Stimulated activated naive CD8-positive, alpha-beta T cell treated with anti-CD3 and anti-CD28 coated beads, Interleukin-15, Interleukin-2, amounts not matched to agents 100 ng/mL and 50 ng/mL, for 24 hours (primary cell): ENCODE measurements at regions not wholly inside any gene's neighbourhood (a gene's known extent, or its start where the extent isn't known, plus 50 kb on each side); places are given as distances from the start of the nearest gene placed in this dataset.

Source experiments
- H3K27ac Mint-ChIP-seq: one replicate; pipeline ENCODE4 v1.8.0; 2021; ENCODE audit warnings: mild to moderate bottlenecking, mixed read lengths
- H3K27me3 Mint-ChIP-seq: one replicate; pipeline ENCODE4 v1.8.0; 2021; ENCODE audit warnings: mixed read lengths
- H3K36me3 Mint-ChIP-seq: one replicate; pipeline ENCODE4 v1.8.0; 2021; ENCODE audit warnings: low read depth, mixed read lengths
- H3K4me1 Mint-ChIP-seq: one replicate; pipeline ENCODE4 v1.8.0; 2021; ENCODE audit warnings: low read depth, mixed read lengths
- H3K4me3 Mint-ChIP-seq: one replicate; pipeline ENCODE4 v1.8.0; 2021; ENCODE audit warnings: mild to moderate bottlenecking, mixed read lengths
- H3K9me3 Mint-ChIP-seq: one replicate; pipeline ENCODE4 v1.8.0; 2021; ENCODE audit warnings: mixed read lengths

DNA sequence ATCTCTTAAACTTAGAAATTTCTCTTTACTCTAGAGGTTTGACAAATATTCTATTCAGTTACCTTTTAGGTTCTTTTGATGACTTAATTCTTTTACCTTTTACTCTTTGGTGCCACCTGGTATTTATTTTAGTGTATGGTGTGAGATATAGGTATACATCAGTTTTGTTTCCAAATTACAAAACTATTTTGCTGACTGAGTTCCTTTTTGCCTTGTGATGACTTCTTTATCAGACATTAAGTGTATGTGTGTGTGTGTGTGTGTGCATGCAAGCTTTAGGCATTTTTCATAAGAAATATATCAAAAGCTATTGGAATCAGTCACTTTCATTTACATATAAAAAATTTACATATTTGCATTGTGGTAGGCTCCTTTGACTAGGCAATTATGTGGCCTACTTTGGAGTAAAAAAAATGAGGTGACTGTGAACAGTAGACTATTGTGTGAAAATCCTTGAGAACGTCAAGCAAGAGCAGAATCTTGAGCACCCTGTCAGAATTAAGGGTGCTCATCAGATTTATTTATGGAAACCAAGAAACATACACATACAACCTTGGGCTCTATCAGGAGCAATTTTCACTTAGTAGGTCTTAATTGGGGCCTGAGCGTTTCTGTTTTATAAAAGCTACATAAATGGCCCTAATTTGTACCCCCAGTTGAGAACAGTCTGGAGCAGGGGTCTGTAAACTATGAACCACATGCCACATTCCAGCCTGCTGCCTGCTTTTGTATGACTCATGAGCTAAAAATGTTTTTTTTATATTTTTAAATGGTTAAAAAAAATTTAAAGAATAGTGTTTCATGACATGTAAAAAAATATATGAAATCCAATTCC, 415.9 kb downstream of the SLC4A3 start:
- no peaks in the 10 kb centered on the region for H3K9me3 Mint-ChIP-seq
- no peak overlapping the region for H3K4me3 Mint-ChIP-seq
- H3K27ac Mint-ChIP-seq, result no peak overlapping the region
- no peaks in the 10 kb centered on the region for H3K36me3 Mint-ChIP-seq
- no peaks in the 10 kb centered on the region for H3K27me3 Mint-ChIP-seq
- H3K4me1 Mint-ChIP-seq, result no peaks in the 10 kb centered on the region

DNA sequence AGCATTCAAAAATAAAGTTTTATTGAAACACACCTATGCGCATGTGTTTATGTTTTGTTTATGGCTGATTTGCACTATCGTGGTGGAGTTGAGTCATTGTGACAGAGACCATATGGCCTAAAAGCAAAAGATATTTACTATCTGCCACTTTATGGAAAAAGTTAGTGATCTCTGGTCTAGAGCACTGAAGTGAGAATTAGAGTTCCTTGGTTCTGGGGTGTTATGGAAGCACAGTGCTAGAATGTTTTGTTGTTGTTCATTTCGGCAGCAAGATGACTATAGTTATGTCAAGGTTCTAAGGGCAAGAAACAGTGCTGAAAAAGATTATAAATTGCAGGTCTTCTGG, 416.5 kb downstream of the SLC4A3 start:
- Mint-ChIP-seq H3K4me3 (no peak overlapping the region), H3K9me3 (no peaks in the 10 kb centered on the region), H3K36me3 (no peaks in the 10 kb centered on the region), H3K27me3 (no peaks in the 10 kb centered on the region), H3K4me1 (no peaks in the 10 kb centered on the region), H3K27ac (no peak overlapping the region)

DNA sequence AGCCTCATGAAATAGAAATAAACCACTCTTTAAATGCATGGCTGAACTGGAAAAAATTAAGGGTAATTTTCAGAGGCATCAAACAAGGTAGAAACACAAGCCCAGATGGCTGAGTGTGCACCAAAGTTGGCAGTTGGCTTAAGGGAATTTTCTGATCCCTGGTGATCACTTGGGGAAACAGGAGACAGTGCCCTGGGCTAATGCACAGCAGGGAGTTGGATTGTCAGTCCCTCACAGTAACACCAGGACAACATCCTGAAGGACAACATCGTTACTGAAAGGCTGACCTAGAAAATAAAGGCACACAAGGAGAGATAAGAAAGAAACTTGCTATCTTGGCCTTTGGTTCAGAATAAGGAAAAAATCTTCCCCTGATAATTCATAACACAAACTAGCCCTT, 417.0 kb downstream of the SLC4A3 start:
- Mint-ChIP-seq H3K36me3 (no peaks in the 10 kb centered on the region), H3K27me3 (no peaks in the 10 kb centered on the region), H3K4me1 (no peaks in the 10 kb centered on the region), H3K27ac (no peak overlapping the region), H3K4me3 (no peak overlapping the region), H3K9me3 (no peaks in the 10 kb centered on the region)

DNA sequence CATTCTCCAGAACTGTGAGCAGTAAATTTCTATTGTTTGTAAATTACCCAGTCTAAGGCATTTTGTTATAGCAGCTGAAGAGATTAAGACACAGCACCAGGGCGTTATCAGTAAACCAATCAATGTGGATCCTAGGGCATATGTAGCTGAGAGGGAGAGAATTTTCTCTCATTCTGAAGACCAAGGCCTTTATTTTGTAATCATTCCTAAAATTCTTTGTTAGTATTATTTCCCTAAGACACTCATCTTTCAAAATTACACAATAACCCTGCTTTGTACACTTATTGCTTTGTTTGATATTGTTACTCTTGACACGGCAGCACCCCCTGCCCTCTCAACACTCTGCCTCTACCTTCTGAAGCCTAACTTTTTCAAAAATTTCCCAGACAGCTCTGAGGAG, 419.1 kb downstream of the SLC4A3 start:
- no peaks in the 10 kb centered on the region for H3K9me3 Mint-ChIP-seq
- no peaks in the 10 kb centered on the region for H3K27me3 Mint-ChIP-seq
- H3K27ac Mint-ChIP-seq, result no peak overlapping the region
- no peaks in the 10 kb centered on the region for H3K4me1 Mint-ChIP-seq
- H3K4me3 Mint-ChIP-seq, result no peak overlapping the region
- no peaks in the 10 kb centered on the region for H3K36me3 Mint-ChIP-seq

DNA sequence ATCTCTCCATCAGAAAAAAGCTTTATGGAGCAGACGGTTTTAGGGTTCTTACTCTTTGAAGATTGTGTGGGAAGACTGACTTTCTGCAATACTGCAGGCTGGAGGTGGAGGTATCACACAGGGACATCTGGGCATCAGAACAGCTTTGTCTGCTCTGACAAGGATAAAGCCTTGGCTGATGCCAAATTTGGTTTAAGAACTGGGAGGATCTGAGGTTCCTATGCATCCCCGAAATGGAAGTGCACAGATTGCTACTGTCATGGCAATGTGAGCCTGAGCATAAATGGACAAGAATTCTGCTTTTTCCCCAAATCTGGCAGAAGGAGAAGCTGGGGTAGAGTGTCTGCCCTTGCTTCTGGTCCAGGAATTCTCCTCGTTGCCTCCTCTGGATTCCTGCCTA, 424.3 kb downstream of the SLC4A3 start:
- H3K4me1 Mint-ChIP-seq, result no peaks in the 10 kb centered on the region
- H3K4me3 Mint-ChIP-seq, result no peak overlapping the region
- H3K9me3 Mint-ChIP-seq, result peaks cover 6% of the 10 kb centered on the region
- no peaks in the 10 kb centered on the region for H3K27me3 Mint-ChIP-seq
- no peaks in the 10 kb centered on the region for H3K36me3 Mint-ChIP-seq
- H3K27ac Mint-ChIP-seq, result no peak overlapping the region

DNA sequence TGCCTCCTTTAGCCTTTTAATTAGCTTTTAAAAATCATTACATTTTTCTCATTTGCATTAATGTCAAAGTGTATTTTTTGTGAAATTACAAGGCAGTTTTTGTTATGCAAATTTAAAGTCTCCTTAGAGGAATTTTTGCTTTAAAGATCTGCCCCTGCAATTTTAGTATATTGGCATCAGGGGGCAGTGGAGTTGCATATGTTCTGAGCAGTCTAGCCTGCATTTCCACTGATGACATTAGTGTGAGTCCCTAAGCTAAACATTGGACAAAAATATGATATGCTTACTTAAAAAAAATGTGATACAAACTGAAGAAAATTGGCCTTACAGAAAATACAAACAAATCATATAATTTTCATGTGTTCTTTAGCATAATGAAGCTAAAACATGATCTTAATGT, 426.5 kb downstream of the SLC4A3 start:
- Mint-ChIP-seq H3K27ac (no peak overlapping the region), H3K27me3 (no peaks in the 10 kb centered on the region), H3K4me1 (no peaks in the 10 kb centered on the region), H3K36me3 (no peaks in the 10 kb centered on the region), H3K9me3 (peaks cover 6% of the 10 kb centered on the region), H3K4me3 (no peak overlapping the region)

DNA sequence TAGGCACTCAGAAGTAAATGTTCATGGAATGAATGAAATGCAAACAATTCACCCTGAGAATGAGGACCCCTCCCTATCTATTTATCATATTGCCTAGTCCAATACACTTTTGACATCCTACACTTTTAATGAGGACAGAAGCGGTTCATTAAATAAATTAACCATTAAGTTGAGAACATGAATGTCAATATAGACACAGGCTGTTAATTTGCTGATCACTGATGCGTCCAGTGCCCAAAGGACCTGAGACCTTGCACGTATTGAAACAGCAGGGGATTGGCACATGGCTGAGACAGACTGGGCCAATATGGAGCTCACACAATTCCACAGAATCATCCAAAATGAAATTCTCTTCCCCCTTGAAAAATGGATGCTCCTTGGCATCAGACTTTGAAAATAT, 430.0 kb downstream of the SLC4A3 start:
- H3K4me3 Mint-ChIP-seq, result no peak overlapping the region

DNA sequence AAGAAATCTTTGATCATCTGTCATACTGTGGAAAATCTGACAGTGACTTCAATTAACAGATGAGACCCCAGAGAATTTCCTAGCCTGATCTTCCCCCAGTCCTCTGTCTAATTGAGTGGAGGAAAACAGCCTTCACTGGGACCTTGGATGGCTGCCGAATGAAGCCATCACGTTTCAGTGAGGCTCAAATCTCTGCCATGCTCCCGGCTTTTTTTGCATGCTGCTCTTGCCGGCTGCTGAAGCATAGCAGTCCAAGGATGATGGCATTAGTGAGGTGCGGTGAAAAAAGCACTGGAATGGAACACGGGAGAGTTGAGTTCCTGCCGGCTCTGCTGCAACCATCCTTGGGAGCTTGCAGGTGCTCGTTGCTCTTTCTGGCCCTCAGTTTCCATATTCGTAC, 430.5 kb downstream of the SLC4A3 start:
- Mint-ChIP-seq H3K27me3 (no peaks in the 10 kb centered on the region), H3K36me3 (no peaks in the 10 kb centered on the region), H3K4me1 (no peaks in the 10 kb centered on the region), H3K9me3 (peaks cover 6% of the 10 kb centered on the region), H3K4me3 (no peak overlapping the region), H3K27ac (no peak overlapping the region)

More for the DNA sequence above, 430.0 kb downstream of the SLC4A3 start:
- H3K4me1 Mint-ChIP-seq, result no peaks in the 10 kb centered on the region
- no peak overlapping the region for H3K27ac Mint-ChIP-seq
- H3K36me3 Mint-ChIP-seq, result no peaks in the 10 kb centered on the region
- H3K27me3 Mint-ChIP-seq, result no peaks in the 10 kb centered on the region
- H3K9me3 Mint-ChIP-seq, result peaks cover 6% of the 10 kb centered on the region

DNA sequence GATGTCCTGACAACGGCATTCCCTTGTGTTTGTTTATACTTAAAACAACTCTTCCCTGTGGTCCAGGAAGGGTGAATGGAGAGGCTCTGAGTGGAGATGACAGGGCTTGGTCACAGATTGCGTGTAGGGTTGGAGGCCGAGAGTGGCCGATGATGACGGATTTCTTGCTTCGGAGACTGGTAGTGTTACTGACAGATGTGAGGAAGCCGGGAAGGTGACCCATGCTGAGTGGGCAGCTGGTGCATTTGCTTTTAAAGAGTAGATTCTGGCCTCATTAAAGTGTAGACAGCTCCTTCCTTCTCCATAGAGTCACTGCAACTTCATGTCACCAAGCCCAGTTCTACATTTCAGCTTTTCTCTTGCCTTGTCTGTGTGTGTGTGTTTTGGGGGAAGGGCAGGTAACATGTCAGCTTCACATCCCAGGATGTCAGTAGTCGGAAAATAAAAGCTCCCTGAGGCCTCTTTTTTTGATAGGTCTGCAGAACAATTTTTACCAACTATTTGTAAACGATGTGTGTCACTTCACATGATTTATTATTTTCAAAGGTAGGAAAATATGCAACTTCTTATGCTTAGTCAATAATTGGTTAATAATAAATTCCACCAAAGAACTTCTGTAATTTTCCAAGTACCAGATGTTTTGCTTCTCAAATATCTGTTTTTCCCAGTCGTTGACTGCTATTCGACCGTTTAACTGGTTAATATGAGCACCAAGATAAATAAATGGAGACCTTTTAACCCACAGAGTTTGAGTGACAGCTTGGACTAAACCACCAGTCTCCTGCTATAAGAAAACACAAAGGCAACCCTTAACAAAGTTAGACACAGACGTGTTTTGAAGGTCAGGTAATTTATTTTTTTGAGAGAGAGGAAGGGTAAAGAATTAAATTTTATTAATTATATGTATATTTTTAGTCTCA, 436.9 kb downstream of the SLC4A3 start:
- Mint-ChIP-seq H3K36me3 (no peaks in the 10 kb centered on the region), H3K4me1 (no peaks in the 10 kb centered on the region), H3K27ac (no peak overlapping the region), H3K9me3 (no peaks in the 10 kb centered on the region), H3K4me3 (no peak overlapping the region), H3K27me3 (no peaks in the 10 kb centered on the region)

DNA sequence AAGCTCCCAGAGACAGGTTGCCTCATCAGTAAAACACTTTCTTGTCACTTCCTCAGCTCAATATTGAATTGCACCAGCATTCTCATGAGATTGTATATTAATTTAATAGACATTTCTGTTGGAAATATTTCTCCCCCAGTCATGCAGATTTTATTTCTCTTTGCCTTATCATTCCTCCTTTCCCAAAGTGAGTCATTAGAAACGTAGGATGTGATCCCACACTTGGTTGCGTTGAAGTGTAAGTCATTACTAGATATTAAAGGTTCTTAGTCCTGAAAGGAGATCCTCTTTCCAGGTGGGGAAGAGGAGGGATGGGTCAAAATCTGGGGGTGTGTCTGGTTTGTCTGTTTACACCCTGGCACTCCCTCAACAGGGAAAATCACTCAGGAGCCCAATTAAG, 438.2 kb downstream of the SLC4A3 start:
- Mint-ChIP-seq H3K4me3 (no peak overlapping the region), H3K36me3 (no peaks in the 10 kb centered on the region), H3K27me3 (no peaks in the 10 kb centered on the region), H3K27ac (no peak overlapping the region), H3K4me1 (no peaks in the 10 kb centered on the region), H3K9me3 (no peaks in the 10 kb centered on the region)

DNA sequence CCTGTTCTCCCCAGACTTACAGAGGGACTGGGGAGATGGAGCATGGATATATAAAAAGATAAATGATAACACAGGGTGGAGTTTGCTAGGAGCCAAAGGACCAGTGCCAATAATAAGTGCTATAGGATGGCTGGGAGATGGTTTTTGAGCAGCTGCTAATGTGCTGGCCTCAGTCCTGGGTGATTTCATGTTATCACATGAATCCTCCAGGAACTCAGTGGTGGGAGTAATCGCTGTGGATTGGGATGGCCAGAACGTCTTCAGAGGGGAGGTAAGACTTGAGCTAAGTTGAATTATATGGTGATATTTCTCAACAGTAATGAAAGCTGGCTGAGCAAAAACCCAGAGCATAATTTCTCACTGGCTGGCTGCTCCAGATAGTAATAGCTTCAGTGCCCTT, 441.4 kb downstream of the SLC4A3 start:
- Mint-ChIP-seq H3K4me3 (no peak overlapping the region), H3K27me3 (no peaks in the 10 kb centered on the region), H3K9me3 (no peaks in the 10 kb centered on the region), H3K4me1 (no peaks in the 10 kb centered on the region), H3K27ac (no peak overlapping the region), H3K36me3 (no peaks in the 10 kb centered on the region)

DNA sequence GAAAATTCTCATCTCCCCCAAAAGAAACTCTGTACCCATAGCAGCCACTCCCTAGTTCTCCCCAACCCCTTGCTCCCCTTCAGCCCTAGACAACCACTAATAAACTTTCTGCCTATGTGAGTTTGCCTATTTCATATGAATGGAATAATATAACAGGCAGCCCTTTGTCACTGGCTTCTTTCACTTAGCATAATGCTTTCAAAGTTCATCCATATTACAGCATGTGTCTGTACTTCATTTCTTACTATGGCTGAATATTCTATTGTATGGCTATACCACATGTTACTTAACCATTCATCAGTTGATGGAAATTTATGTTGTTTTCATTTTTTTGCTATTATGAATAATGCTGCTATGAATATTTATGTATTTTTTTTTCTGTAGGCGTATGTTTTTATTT, 442.9 kb downstream of the SLC4A3 start:
- no peaks in the 10 kb centered on the region for H3K9me3 Mint-ChIP-seq
- H3K4me1 Mint-ChIP-seq, result no peaks in the 10 kb centered on the region

DNA sequence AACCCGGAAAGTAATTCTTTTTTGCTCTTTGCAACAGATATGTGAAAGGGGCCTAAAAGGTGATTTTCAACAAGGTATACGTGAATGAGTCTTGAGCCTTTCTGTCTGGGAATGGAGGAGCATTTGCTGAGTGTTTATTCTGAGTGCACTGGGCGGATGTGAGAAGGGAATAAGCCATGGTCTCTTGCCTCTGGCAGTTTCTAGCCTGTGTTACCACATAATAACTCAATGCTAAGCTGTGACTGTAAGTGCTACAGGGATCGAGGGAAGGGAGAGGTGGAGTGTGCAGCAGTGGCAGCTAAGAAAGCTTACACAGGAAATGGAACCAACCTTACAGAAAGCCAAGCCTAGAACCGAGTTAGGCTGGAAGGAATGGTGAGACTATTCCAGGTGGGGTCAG, 444.3 kb downstream of the SLC4A3 start:
- Mint-ChIP-seq H3K9me3 (no peaks in the 10 kb centered on the region), H3K4me1 (no peaks in the 10 kb centered on the region), H3K36me3 (no peaks in the 10 kb centered on the region), H3K27ac (no peak overlapping the region), H3K4me3 (no peak overlapping the region), H3K27me3 (no peaks in the 10 kb centered on the region)

More for the DNA sequence above, 442.9 kb downstream of the SLC4A3 start:
- Mint-ChIP-seq H3K36me3 (no peaks in the 10 kb centered on the region), H3K4me3 (no peak overlapping the region), H3K27ac (no peak overlapping the region), H3K27me3 (no peaks in the 10 kb centered on the region)

DNA sequence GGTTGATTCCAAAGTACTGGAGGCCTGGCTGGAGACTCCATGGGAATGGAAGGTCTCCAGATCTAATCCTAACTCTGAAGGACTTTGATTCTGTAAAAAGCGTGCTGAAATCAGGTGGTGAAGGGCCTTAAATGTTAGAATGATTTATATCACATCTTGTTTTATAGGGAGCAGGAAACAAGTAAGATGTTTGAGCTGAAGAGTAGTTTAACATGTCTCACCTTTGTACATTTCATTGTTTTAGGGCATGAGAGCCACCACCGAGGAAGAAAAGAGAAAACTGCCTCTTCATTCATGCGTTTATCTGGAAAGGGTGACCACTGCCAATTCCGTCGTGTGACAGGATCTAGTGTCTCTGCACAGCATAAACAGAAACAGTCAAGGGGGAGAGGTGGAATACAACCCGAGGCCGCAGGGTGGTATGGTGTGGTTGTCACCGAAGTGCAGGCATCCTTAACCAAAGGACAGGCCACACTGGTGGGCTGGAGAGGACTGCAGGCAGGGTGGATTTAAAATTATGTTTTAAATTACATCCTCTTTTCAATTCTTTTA, 445.3 kb downstream of the SLC4A3 start:
- Mint-ChIP-seq H3K4me3 (no peak overlapping the region), H3K9me3 (no peaks in the 10 kb centered on the region), H3K4me1 (no peaks in the 10 kb centered on the region), H3K27me3 (no peaks in the 10 kb centered on the region), H3K36me3 (no peaks in the 10 kb centered on the region), H3K27ac (no peak overlapping the region)

DNA sequence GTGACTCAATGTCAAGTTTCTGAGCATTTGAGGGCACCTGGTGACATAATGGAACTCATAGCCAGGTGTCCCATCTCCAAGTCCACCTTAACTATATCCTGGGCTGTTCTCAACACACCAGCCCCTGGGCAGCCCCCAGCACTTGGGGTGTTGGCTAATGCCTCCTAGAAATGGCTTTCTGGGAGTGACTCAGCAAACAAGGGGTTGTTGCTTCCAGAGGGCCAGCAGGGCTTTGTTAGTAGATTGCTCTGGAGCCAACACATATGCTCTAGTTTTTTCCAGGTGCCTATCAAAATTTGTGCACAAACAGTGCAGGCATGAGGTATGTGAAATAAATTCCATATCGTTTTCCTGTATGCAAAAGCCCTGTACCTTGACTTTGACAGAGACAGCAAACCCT, 448.4 kb downstream of the SLC4A3 start:
- Mint-ChIP-seq H3K36me3 (no peaks in the 10 kb centered on the region), H3K27ac (no peak overlapping the region), H3K4me3 (no peak overlapping the region), H3K27me3 (no peaks in the 10 kb centered on the region), H3K9me3 (no peaks in the 10 kb centered on the region), H3K4me1 (no peaks in the 10 kb centered on the region)
